NT2/D1 (cell line): ENCODE measurements at regions not wholly inside any gene's neighbourhood (a gene's known extent, or its start where the extent isn't known, plus 50 kb on each side); places are given as distances from the start of the nearest gene placed in this dataset.

Experiments
- YY1 ChIP-seq: IDR thresholded peaks from 2 replicates; pipeline ENCODE4 v1.6.1; 2011; ENCODE audit not compliant: insufficient read length, insufficient read depth
- ZNF274 ChIP-seq: IDR thresholded peaks from 2 replicates; pipeline ENCODE4 v1.6.1; 2011; ENCODE audit warnings: mild to moderate bottlenecking, low read depth, low read length

DNA sequence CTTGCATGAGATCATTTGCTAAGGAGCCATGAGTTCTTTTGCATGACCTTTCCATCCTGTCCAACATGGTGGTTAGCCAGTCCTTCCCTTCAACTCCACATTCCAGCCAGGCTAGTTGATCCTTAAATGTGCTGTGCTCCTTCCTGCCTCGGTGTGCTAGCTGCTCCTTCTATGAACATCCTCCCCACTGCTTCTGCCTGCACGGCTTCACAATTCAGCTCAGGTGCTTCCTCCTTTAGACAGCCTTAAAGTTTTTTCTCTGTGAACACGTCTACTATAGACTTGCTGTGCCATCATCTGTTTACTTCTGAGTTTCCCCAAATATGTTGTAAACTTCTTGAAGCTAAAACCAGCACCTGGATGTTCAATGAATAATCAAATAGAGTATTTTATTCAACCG lies 95.5 kb downstream of the OTUD1 start:
- TF ChIP-seq YY1 (no peak), ZNF274 (no peak)
